Natural killer cell (primary cell): ENCODE measurements at regions not wholly inside any gene's neighbourhood (a gene's known extent, or its start where the extent isn't known, plus 50 kb on each side); places are given as distances from the start of the nearest gene placed in this dataset.

ENCODE experiments used
- ATAC-seq, 3 donors: fragments of 150-1000 bp in 2 of 3; fragments of 200-7000 bp in 1 of 3; cut with Tn5 transposase; 1 replicate in 1 of 3; 2 replicates in 2 of 3; pipeline ENCODE4 v1.10.0; 2021; ENCODE audit warnings: mild to moderate bottlenecking in 2 of 3, moderate library complexity in 2 of 3
- DNase-seq, 2 donors: peaks; one replicate each; pipeline versions ENCODE4 v3.0.0 to v3.0.0-alpha.2; 2013 to 2021; ENCODE audit warnings: mixed read lengths in 1 of 2
- H3K27ac ChIP-seq: one replicate; pipeline ENCODE4 v1.5.1; 2013; ENCODE audit warnings: mild to moderate bottlenecking, low read length
- H3K27me3 ChIP-seq: one replicate; pipeline ENCODE4 v1.6.1; 2013; ENCODE audit warnings: low read length; ENCODE audit not compliant: control insufficient read depth, insufficient read depth
- H3K36me3 ChIP-seq: one replicate; pipeline ENCODE4 v1.6.1; 2013; ENCODE audit warnings: low read length; ENCODE audit not compliant: control insufficient read depth, insufficient read depth
- H3K4me1 ChIP-seq: one replicate; pipeline ENCODE4 v1.6.1; 2013; ENCODE audit warnings: low read length; ENCODE audit not compliant: control insufficient read depth, insufficient read depth
- H3K4me3 ChIP-seq: one replicate; pipeline ENCODE4 v1.5.1; 2013; ENCODE audit warnings: low read length
- H3K9me3 ChIP-seq: one replicate; pipeline ENCODE4 v1.6.1; 2013; ENCODE audit warnings: low read length; ENCODE audit not compliant: control insufficient read depth, insufficient read depth
- H3K27ac Mint-ChIP-seq, 2 donors: one replicate each; pipeline ENCODE4 v1.8.0; 2022; ENCODE audit warnings: mild to moderate bottlenecking in 2 of 2, mixed read lengths in 2 of 2, moderate library complexity in 1 of 2
- H3K27me3 Mint-ChIP-seq, 2 donors: one replicate each; pipeline ENCODE4 v1.8.0; 2022; ENCODE audit warnings: low read depth in 2 of 2, mixed read lengths in 2 of 2
- H3K36me3 Mint-ChIP-seq: one replicate; pipeline ENCODE4 v1.8.0; 2022; ENCODE audit warnings: mixed read lengths
- H3K4me1 Mint-ChIP-seq, 2 donors: one replicate each; pipeline ENCODE4 v1.8.0; 2022; ENCODE audit warnings: mixed read lengths in 2 of 2
- H3K4me3 Mint-ChIP-seq: one replicate; pipeline ENCODE4 v1.8.0; 2022; ENCODE audit warnings: mild to moderate bottlenecking, moderate library complexity, mixed read lengths
- H3K9me3 Mint-ChIP-seq, 2 donors: one replicate each; pipeline ENCODE4 v1.8.0; 2022; ENCODE audit warnings: mixed read lengths in 2 of 2
- CTCF ChIP-seq: fragments of 200-600 bp; IDR thresholded peaks from one replicate; pipeline ENCODE4 v1.8.0; 2022; ENCODE audit warnings: antibody characterized with exemption
- WGBS: methylation state at CpG from one replicate; pipeline ENCODE4 v1.1.7; 2013; ENCODE audit warnings: missing lambda C conversion rate; ENCODE audit not compliant: insufficient coverage; 5-methylcytosine and 5-hydroxymethylcytosine counted together
- intact Hi-C: fragments of 100-400 bp; cut with micrococcal nuclease; formaldehyde crosslinking; loops from one replicate; pipeline ENCODE4 v1.14.2; 2022

GRCh38 chr13:73618275-73618865 is 515.8 kb downstream of the KLF12 start:
- Histone ChIP-seq H3K36me3 (no peaks in the 10 kb centered on the region), H3K9me3 (no peaks in the 10 kb centered on the region), H3K27me3 (no peaks in the 10 kb centered on the region), H3K4me1 (no peaks in the 10 kb centered on the region), H3K27ac (no peak overlapping the region), H3K4me3 (no peak overlapping the region)
- Mint-ChIP-seq H3K4me3 (no peak overlapping the region), H3K4me1 (no peaks in the 10 kb centered on the region), H3K27ac (no peak overlapping the region), H3K9me3 (no peaks in the 10 kb centered on the region), H3K27me3 (peaks cover 8 to 11% of the 10 kb centered on the region in 2 donors), H3K36me3 (no peaks in the 10 kb centered on the region)
- no peak for TF ChIP-seq CTCF
- no peak for ATAC-seq
- WGBS, result 57% methylated on average over 6 of the region's 9 CpGs
- intact Hi-C loops, result no loop called here
- DNase-seq, result no peak

- H3K9me3 ChIP-seq, result no peaks in the 10 kb centered on the region
- intact Hi-C loops, result no loop called here
- TF ChIP-seq CTCF, result no peak
- ATAC-seq (peak in 1 of 3 donors; percentile 71), DNase-seq (no peak)
- WGBS, result 45% methylated on average over 3 of the region's 3 CpGs
- H3K4me3 Mint-ChIP-seq, result no peak overlapping the region
- peaks cover 8 to 11% of the 10 kb centered on the region in 2 donors for H3K27me3 Mint-ChIP-seq
- no peaks in the 10 kb centered on the region for H3K4me1 Mint-ChIP-seq
- no peaks in the 10 kb centered on the region for H3K27me3 ChIP-seq
- no peak overlapping the region for H3K27ac ChIP-seq
- no peak overlapping the region for H3K27ac Mint-ChIP-seq
- no peaks in the 10 kb centered on the region for H3K36me3 ChIP-seq
- H3K36me3 Mint-ChIP-seq, result no peaks in the 10 kb centered on the region
- H3K9me3 Mint-ChIP-seq, result no peaks in the 10 kb centered on the region
- H3K4me3 ChIP-seq, result no peak overlapping the region
- no peaks in the 10 kb centered on the region for H3K4me1 ChIP-seq
Observed at GRCh38 chr13:73616861-73617260, 517.3 kb downstream of the KLF12 start.

- Histone ChIP-seq H3K36me3 (no peaks in the 10 kb centered on the region), H3K9me3 (no peaks in the 10 kb centered on the region), H3K27me3 (no peaks in the 10 kb centered on the region), H3K4me1 (no peaks in the 10 kb centered on the region), H3K27ac (no peak overlapping the region), H3K4me3 (no peak overlapping the region)
- WGBS, result 45% methylated on average over 2 of the region's 6 CpGs
- no peak for TF ChIP-seq CTCF
- Mint-ChIP-seq H3K4me3 (no peak overlapping the region), H3K27ac (no peak overlapping the region), H3K4me1 (no peaks in the 10 kb centered on the region), H3K27me3 (peaks cover 0 to 2% of the 10 kb centered on the region in 2 donors), H3K36me3 (no peaks in the 10 kb centered on the region), H3K9me3 (no peaks in the 10 kb centered on the region)
- ATAC-seq (no peak), DNase-seq (no peak)
- intact Hi-C loops, result no loop called here
Observed at GRCh38 chr13:73610799-73611592, 523.2 kb downstream of the KLF12 start.
